OCI-LY1 (cell line): ENCODE measurements at regions not wholly inside any gene's neighbourhood (a gene's known extent, or its start where the extent isn't known, plus 50 kb on each side); places are given as distances from the start of the nearest gene placed in this dataset.

Experiments
- H2AFZ ChIP-seq: fragments of 200-600 bp; sonication (generic), shearing (Covaris generic); 2 replicates; pipeline ENCODE4 v1.6.0; 2014; ENCODE audit warnings: antibody characterized with exemption, mild to moderate bottlenecking, low read length
- H3F3A ChIP-seq: fragments of 200-600 bp; sonication (generic), shearing (Covaris generic); 2 replicates; pipeline ENCODE4 v1.6.0; 2014; ENCODE audit warnings: mild to moderate bottlenecking, antibody characterized with exemption, low read length, moderate library complexity; ENCODE audit not compliant: insufficient read depth
- H3K27ac ChIP-seq: fragments of 200-600 bp; sonication (generic); 2 replicates; pipeline ENCODE4 v1.5.1; 2014; ENCODE audit warnings: low read length, mixed run types, mild to moderate bottlenecking, low read depth; ENCODE audit not compliant: poor library complexity, severe bottlenecking
- H3K27me3 ChIP-seq: fragments of 200-600 bp; sonication (generic); 2 replicates; pipeline ENCODE4 v1.6.0; 2014; ENCODE audit warnings: antibody characterized with exemption, mild to moderate bottlenecking, low read length, moderate library complexity; ENCODE audit not compliant: insufficient read depth
- H3K36me3 ChIP-seq: fragments of 200-600 bp; sonication (generic); 2 replicates; pipeline ENCODE4 v1.6.1; 2014; ENCODE audit warnings: mild to moderate bottlenecking, antibody characterized with exemption, low read length, moderate library complexity, mixed read lengths; ENCODE audit not compliant: insufficient read depth
- H3K4me1 ChIP-seq: fragments of 200-600 bp; sonication (generic); 2 replicates; pipeline ENCODE4 v1.5.1; 2014; ENCODE audit warnings: mild to moderate bottlenecking, low read length, moderate library complexity; ENCODE audit not compliant: insufficient read depth, severe bottlenecking
- H3K4me2 ChIP-seq: fragments of 200-600 bp; sonication (generic), shearing (Covaris generic); 2 replicates; pipeline ENCODE4 v1.6.1; 2014; ENCODE audit warnings: low read length
- H3K4me3 ChIP-seq: fragments of 200-600 bp; sonication (generic); 2 replicates; pipeline ENCODE4 v1.5.1; 2014; ENCODE audit warnings: low read length, low read depth, mild to moderate bottlenecking, mixed read lengths; ENCODE audit not compliant: poor library complexity, severe bottlenecking
- H3K79me2 ChIP-seq: fragments of 200-600 bp; shearing (Covaris generic); 2 replicates; pipeline ENCODE4 v1.6.1; 2016; ENCODE audit warnings: mixed run types, low read length, mixed read lengths; ENCODE audit not compliant: insufficient read depth
- H3K9ac ChIP-seq: fragments of 200-600 bp; sonication (generic), shearing (Covaris generic); 2 replicates; pipeline ENCODE4 v1.6.1; 2014; ENCODE audit warnings: mild to moderate bottlenecking, low read length, mixed read lengths
- H3K9me2 ChIP-seq: fragments of 200-600 bp; sonication (generic), shearing (Covaris generic); 2 replicates; pipeline ENCODE4 v1.6.1; 2014; ENCODE audit warnings: low read depth, mild to moderate bottlenecking, low read length, mixed read lengths
- H3K9me3 ChIP-seq: fragments of 200-600 bp; shearing (Covaris generic); 2 replicates; pipeline ENCODE4 v1.6.1; 2014; ENCODE audit warnings: low read length, mixed read lengths
- H4K20me1 ChIP-seq: fragments of 200-600 bp; sonication (generic), shearing (Covaris generic); 2 replicates; pipeline ENCODE4 v1.6.0; 2016; ENCODE audit warnings: mild to moderate bottlenecking, low read length; ENCODE audit not compliant: insufficient read depth
- CTCF ChIP-seq: fragments of 200-600 bp; sonication (generic), shearing (Covaris generic); IDR thresholded peaks from 2 replicates; pipeline ENCODE4 v1.5.1; 2017; ENCODE audit warnings: mild to moderate bottlenecking, antibody characterized with exemption, low read length, moderate library complexity, mixed read lengths
- EZH2 ChIP-seq: fragments of 200-600 bp; sonication (generic), shearing (Covaris generic); IDR thresholded peaks from 2 replicates; pipeline ENCODE4 v1.8.0; 2017; ENCODE audit warnings: borderline replicate concordance, mixed run types, mild to moderate bottlenecking, antibody characterized with exemption, low read length, moderate library complexity, mixed read lengths

- H3K9ac ChIP-seq, result no peak overlapping the region
- TF ChIP-seq EZH2 (no peak), CTCF (no peak)
- no peaks in the 10 kb centered on the region for H3F3A ChIP-seq
- no peaks in the 10 kb centered on the region for H4K20me1 ChIP-seq
- H3K4me2 ChIP-seq, result no peak overlapping the region
- H3K79me2 ChIP-seq, result no peaks in the 10 kb centered on the region
- H3K27me3 ChIP-seq, result no peaks in the 10 kb centered on the region
- no peak overlapping the region for H3K27ac ChIP-seq
- H3K36me3 ChIP-seq, result no peaks in the 10 kb centered on the region
- H3K4me3 ChIP-seq, result no peak overlapping the region
- H2AFZ ChIP-seq, result no peak overlapping the region
- no peaks in the 10 kb centered on the region for H3K9me2 ChIP-seq
- no peaks in the 10 kb centered on the region for H3K4me1 ChIP-seq
- no peaks in the 10 kb centered on the region for H3K9me3 ChIP-seq
Measured at GRCh38 chr4:180619440-180619839, 1623.8 kb upstream of the TENM3 start.

- no peaks in the 10 kb centered on the region for H3K9me3 ChIP-seq
Measured at GRCh38 chr4:180622254-180622653, 1620.9 kb upstream of the TENM3 start.

DNA sequence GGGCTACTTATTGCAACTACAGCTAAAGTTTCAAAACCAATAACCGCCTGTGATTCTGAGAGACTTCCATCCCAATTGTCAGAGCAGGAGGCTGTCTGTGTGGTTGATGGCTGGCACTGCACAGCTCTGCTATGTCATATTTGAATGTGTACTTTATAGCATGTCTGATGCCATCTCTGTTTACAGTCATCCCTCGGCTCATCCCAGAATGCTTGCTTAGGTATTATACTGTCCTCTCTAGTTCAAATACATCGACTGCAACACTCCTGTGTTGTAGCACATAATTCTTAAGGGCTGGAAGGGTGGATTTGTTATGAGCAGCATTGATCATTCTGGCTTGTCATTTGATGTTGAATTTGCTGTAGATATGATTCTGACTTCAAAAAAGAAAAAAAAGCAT lies 1617.5 kb upstream of the TENM3 start:
- Histone ChIP-seq H3F3A (no peaks in the 10 kb centered on the region), H3K4me2 (no peak overlapping the region), H3K36me3 (no peaks in the 10 kb centered on the region), H3K27me3 (no peaks in the 10 kb centered on the region; the same call in 1 of the 2 replicates), H3K9me3 (no peaks in the 10 kb centered on the region), H2AFZ (no peak overlapping the region), H3K79me2 (no peaks in the 10 kb centered on the region), H3K9ac (no peak overlapping the region), H3K4me3 (no peak overlapping the region), H3K9me2 (no peaks in the 10 kb centered on the region), H4K20me1 (no peaks in the 10 kb centered on the region), H3K27ac (no peak overlapping the region), H3K4me1 (no peaks in the 10 kb centered on the region)
- no peak for TF ChIP-seq EZH2
- no peak for TF ChIP-seq CTCF

More at GRCh38 chr4:180622254-180622653, 1620.9 kb upstream of the TENM3 start:
- no peak overlapping the region for H3K4me2 ChIP-seq
- H3K27me3 ChIP-seq, result no peaks in the 10 kb centered on the region; the same call in 1 of the 2 replicates
- no peaks in the 10 kb centered on the region for H3F3A ChIP-seq
- no peak overlapping the region for H3K27ac ChIP-seq
- no peaks in the 10 kb centered on the region for H3K4me1 ChIP-seq
- H3K79me2 ChIP-seq, result no peaks in the 10 kb centered on the region
- H3K4me3 ChIP-seq, result no peak overlapping the region
- TF ChIP-seq EZH2 (no peak), CTCF (no peak)
- H4K20me1 ChIP-seq, result no peaks in the 10 kb centered on the region
- no peak overlapping the region for H2AFZ ChIP-seq
- no peaks in the 10 kb centered on the region for H3K9me2 ChIP-seq
- H3K36me3 ChIP-seq, result no peaks in the 10 kb centered on the region
- no peak overlapping the region for H3K9ac ChIP-seq
